ENCODE measurements at regions not wholly inside any gene's neighbourhood (a gene's known extent, or its start where the extent isn't known, plus 50 kb on each side); places are given as distances from the start of the nearest gene placed in this dataset.

DNA sequence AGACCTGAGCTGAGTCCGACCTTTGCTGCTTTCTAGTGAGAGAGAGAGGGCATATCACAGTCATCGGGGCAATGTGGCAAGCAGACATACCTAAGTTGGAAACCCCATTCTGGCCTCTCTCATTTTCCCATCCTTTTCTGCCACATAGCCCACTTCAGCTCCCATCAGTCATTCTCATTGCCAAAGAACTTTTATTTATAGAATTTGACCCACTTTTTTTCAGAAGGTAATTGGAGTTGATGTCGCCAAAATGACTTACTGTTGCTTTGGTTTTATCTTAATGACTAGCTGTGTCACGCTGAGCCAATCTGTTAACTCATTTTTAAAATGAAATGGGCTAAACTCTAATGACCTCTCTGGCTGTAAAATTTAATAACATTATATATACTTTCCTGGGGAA, 63.9 kb upstream of the RMST start:
- TF ChIP-seq, protein P1, sequence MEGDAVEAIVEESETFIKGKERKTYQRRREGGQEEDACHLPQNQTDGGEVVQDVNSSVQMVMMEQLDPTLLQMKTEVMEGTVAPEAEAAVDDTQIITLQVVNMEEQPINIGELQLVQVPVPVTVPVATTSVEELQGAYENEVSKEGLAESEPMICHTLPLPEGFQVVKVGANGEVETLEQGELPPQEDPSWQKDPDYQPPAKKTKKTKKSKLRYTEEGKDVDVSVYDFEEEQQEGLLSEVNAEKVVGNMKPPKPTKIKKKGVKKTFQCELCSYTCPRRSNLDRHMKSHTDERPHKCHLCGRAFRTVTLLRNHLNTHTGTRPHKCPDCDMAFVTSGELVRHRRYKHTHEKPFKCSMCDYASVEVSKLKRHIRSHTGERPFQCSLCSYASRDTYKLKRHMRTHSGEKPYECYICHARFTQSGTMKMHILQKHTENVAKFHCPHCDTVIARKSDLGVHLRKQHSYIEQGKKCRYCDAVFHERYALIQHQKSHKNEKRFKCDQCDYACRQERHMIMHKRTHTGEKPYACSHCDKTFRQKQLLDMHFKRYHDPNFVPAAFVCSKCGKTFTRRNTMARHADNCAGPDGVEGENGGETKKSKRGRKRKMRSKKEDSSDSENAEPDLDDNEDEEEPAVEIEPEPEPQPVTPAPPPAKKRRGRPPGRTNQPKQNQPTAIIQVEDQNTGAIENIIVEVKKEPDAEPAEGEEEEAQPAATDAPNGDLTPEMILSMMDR (conservative IDR thresholded peaks at IDR 0.05): no peak
- TF ChIP-seq EZH2 (IDR thresholded peaks at IDR 0.05; ENCODE audit: low read depth): no peak
